ENCODE measurements at regions not wholly inside any gene's neighbourhood (a gene's known extent, or its start where the extent isn't known, plus 50 kb on each side); places are given as distances from the start of the nearest gene placed in this dataset.

- H3K9me3 ChIP-seq (ENCODE audit: insufficient read depth, low read depth, low read length): no peaks in the 10 kb centered on the region
- no peak overlapping the region for H3K9ac ChIP-seq (ENCODE audit: low read depth, low read length)
- H3K4me3 ChIP-seq (ENCODE audit: low read length): no peak overlapping the region
- no peaks in the 10 kb centered on the region for H3K36me3 ChIP-seq (ENCODE audit: insufficient read depth, low read depth, low read length)
- H3K27me3 ChIP-seq (ENCODE audit: insufficient read depth, low read length): no peaks in the 10 kb centered on the region
- peaks cover 5% of the 10 kb centered on the region; the same call in 1 of the 2 replicates for H3K4me1 ChIP-seq (ENCODE audit: insufficient read depth, low read length)
- H3K27ac ChIP-seq (ENCODE audit: low read length): no peak overlapping the region
These were observed 228.8 kb downstream of the CDH11 start for GRCh38 chr16:64892835-64893785.

GRCh38 chr16:64889446-64889845 is 232.4 kb downstream of the CDH11 start:
- Histone ChIP-seq H3K4me1 (ENCODE audit: insufficient read depth, low read length) (peaks cover 5% of the 10 kb centered on the region; the same call in 1 of the 2 replicates), H3K9ac (ENCODE audit: low read depth, low read length) (no peak overlapping the region)

DNA sequence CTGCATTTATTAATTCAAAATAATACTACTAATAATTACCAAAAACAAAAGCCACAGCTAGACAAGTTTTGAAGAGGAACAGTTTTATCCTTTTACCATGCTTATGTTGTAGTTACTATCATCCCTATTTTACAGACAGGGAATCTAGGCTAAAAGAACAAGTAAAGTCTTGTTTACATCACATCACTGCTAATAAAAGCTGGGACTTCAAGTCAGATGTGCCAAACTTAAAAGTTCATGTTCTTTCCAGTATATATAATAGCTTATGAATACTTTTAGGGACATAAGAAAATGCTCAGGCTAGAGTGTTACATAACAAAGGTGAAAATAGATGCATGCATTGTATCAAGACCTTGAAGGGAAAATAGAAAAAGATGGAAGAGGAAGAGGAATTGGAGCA is 234.2 kb downstream of the CDH11 start:
- H3K27ac ChIP-seq (ENCODE audit: low read length): no peak overlapping the region
- no peak overlapping the region for H3K4me3 ChIP-seq (ENCODE audit: low read length)
- no peaks in the 10 kb centered on the region for H3K36me3 ChIP-seq (ENCODE audit: insufficient read depth, low read depth, low read length)
- no peaks in the 10 kb centered on the region for H3K9me3 ChIP-seq (ENCODE audit: insufficient read depth, low read depth, low read length)
- no peak overlapping the region for H3K9ac ChIP-seq (ENCODE audit: low read depth, low read length)
- H3K27me3 ChIP-seq (ENCODE audit: insufficient read depth, low read length): no peaks in the 10 kb centered on the region
- H3K4me1 ChIP-seq (ENCODE audit: insufficient read depth, low read length): peaks cover 5% of the 10 kb centered on the region; the same call in 1 of the 2 replicates

More at GRCh38 chr16:64889446-64889845, 232.4 kb downstream of the CDH11 start:
- Histone ChIP-seq H3K36me3 (ENCODE audit: insufficient read depth, low read depth, low read length) (no peaks in the 10 kb centered on the region), H3K27me3 (ENCODE audit: insufficient read depth, low read length) (no peaks in the 10 kb centered on the region), H3K27ac (ENCODE audit: low read length) (no peak overlapping the region), H3K9me3 (ENCODE audit: insufficient read depth, low read depth, low read length) (no peaks in the 10 kb centered on the region), H3K4me3 (ENCODE audit: low read length) (no peak overlapping the region)

DNA sequence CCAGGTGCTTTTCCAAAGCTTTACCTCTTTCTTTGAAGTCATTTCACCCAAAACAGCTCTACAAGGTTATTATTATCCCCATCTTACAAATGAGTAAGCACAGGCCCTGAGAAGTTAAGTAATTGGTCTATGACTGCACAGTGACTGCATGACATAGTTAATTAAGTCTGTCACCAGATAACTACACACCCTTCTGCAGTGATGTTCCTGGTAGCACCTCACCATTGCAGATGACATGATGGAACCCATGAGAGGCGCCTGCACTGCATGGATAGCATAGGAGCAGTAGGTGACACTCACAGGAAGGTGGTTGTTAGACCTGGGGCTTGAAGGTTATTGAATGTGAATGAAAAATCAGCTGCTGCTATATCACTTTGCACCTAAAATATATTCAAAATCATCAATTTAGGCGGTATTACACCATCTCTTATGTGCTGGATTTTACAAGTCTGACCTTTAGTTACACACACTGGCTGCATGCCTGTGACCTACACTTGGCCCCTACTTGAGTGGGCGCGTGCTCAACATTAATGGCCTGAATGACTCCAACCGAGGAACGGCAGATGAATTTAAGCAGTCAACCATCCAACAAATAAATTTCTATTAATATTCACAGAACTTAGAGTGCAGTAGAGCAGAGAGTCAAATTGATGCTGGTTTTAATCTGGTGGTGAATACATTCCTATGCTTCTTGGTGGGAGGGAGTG is 239.6 kb downstream of the CDH11 start:
- Histone ChIP-seq H3K9me3 (ENCODE audit: insufficient read depth, low read depth, low read length) (no peaks in the 10 kb centered on the region), H3K27me3 (ENCODE audit: insufficient read depth, low read length) (no peaks in the 10 kb centered on the region), H3K4me1 (ENCODE audit: insufficient read depth, low read length) (no peaks in the 10 kb centered on the region), H3K27ac (ENCODE audit: low read length) (no peak overlapping the region), H3K36me3 (ENCODE audit: insufficient read depth, low read depth, low read length) (no peaks in the 10 kb centered on the region), H3K4me3 (ENCODE audit: low read length) (no peak overlapping the region), H3K9ac (ENCODE audit: low read depth, low read length) (no peak overlapping the region)

GRCh38 chr16:64880994-64881393 is 240.9 kb downstream of the CDH11 start:
- H3K4me1 ChIP-seq (ENCODE audit: insufficient read depth, low read length): no peaks in the 10 kb centered on the region
- H3K27me3 ChIP-seq (ENCODE audit: insufficient read depth, low read length): no peaks in the 10 kb centered on the region

DNA sequence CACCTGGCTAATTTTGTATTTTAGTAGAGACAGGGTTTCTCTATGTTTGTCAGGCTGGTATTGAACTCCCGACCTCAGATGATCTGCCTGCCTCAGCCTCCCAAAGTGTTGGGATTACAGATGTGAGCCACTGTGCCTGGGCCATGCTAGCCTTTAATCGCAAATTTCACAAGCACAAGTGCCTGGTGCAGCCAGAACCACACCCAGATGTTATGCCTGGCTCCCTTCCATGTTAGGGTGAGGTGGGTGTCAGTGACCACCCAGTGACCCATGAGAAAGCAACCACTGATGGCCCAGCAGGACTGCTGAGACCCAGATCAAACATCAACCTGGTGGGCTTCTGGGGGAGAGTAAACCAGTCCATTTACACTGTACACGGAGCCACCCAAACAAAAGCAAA is 241.9 kb downstream of the CDH11 start:
- no peaks in the 10 kb centered on the region for H3K4me1 ChIP-seq (ENCODE audit: insufficient read depth, low read length)
- H3K9me3 ChIP-seq (ENCODE audit: insufficient read depth, low read depth, low read length): no peaks in the 10 kb centered on the region
- H3K9ac ChIP-seq (ENCODE audit: low read depth, low read length): no peak overlapping the region
- H3K27ac ChIP-seq (ENCODE audit: low read length): no peak overlapping the region
- no peak overlapping the region for H3K4me3 ChIP-seq (ENCODE audit: low read length)
- H3K27me3 ChIP-seq (ENCODE audit: insufficient read depth, low read length): no peaks in the 10 kb centered on the region
- no peaks in the 10 kb centered on the region for H3K36me3 ChIP-seq (ENCODE audit: insufficient read depth, low read depth, low read length)

More at GRCh38 chr16:64880994-64881393, 240.9 kb downstream of the CDH11 start:
- no peaks in the 10 kb centered on the region for H3K36me3 ChIP-seq (ENCODE audit: insufficient read depth, low read depth, low read length)
- H3K9me3 ChIP-seq (ENCODE audit: insufficient read depth, low read depth, low read length): no peaks in the 10 kb centered on the region
- H3K4me3 ChIP-seq (ENCODE audit: low read length): no peak overlapping the region
- no peak overlapping the region for H3K27ac ChIP-seq (ENCODE audit: low read length)
- H3K9ac ChIP-seq (ENCODE audit: low read depth, low read length): no peak overlapping the region

DNA sequence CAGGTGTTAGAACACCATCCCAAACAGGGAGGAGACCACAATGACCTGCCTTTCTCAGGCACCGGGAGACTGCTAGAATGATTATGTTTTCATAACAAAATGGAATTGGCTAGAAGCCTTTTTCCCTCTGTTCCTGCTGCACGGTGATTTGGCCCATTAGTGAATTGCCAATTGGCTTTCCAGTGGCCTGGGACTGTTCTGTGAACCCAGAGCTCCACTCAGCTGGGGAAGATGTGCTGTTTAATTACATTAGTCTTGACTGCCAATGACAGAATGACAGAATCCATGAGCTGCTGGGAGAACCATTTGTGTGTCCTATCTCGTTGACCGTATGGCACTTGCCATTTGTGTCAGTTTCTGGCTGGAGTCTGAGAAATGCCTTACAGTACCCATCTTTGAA is 242.9 kb downstream of the CDH11 start:
- Histone ChIP-seq H3K9ac (ENCODE audit: low read depth, low read length) (no peak overlapping the region), H3K27ac (ENCODE audit: low read length) (no peak overlapping the region), H3K4me3 (ENCODE audit: low read length) (no peak overlapping the region), H3K36me3 (ENCODE audit: insufficient read depth, low read depth, low read length) (no peaks in the 10 kb centered on the region), H3K9me3 (ENCODE audit: insufficient read depth, low read depth, low read length) (no peaks in the 10 kb centered on the region), H3K27me3 (ENCODE audit: insufficient read depth, low read length) (no peaks in the 10 kb centered on the region), H3K4me1 (ENCODE audit: insufficient read depth, low read length) (no peaks in the 10 kb centered on the region)

DNA sequence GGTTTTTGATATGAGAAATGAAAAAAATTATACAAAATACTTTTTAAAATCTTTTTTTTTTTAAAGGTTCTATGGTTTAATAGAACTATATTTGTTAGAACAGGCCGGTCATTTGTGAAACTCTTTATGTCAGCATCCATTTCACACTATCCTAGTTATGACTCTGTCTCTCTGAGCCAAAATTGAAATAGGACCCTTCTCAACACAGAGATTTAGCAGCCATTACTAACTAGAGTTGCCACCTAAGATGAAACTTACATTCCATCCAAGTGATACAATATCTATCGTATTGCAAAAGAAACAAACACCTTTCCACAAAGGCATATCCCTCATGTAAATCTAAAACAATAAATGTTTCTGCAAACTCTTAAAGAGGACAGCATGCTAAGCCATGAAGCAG is 249.8 kb downstream of the CDH11 start:
- no peaks in the 10 kb centered on the region for H3K27me3 ChIP-seq (ENCODE audit: insufficient read depth, low read length)
- no peak overlapping the region for H3K27ac ChIP-seq (ENCODE audit: low read length)
- no peak overlapping the region for H3K9ac ChIP-seq (ENCODE audit: low read depth, low read length)

DNA sequence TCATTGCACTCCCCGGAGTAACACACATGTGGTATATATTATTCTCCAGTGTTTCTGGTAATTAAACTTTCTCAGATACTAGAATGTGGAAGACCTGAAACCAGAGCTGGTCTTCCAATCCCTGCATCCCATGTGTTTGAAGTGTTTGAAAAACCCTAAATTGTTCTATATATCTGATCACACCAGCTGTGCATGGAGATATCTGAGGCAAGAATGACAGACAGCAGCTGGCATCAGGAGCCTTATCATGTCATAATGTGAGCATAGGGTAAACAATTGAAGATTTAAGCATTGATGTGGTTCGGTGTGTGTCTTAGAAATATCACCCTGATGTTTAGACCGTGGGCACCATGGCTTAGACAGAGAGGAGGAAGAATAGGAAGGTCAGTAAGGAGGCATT is 251.0 kb downstream of the CDH11 start:
- Histone ChIP-seq H3K27ac (ENCODE audit: low read length) (no peak overlapping the region), H3K4me1 (ENCODE audit: insufficient read depth, low read length) (no peaks in the 10 kb centered on the region), H3K9ac (ENCODE audit: low read depth, low read length) (no peak overlapping the region), H3K27me3 (ENCODE audit: insufficient read depth, low read length) (no peaks in the 10 kb centered on the region), H3K4me3 (ENCODE audit: low read length) (no peak overlapping the region), H3K36me3 (ENCODE audit: insufficient read depth, low read depth, low read length) (no peaks in the 10 kb centered on the region), H3K9me3 (ENCODE audit: insufficient read depth, low read depth, low read length) (no peaks in the 10 kb centered on the region)

More for the DNA sequence above, 249.8 kb downstream of the CDH11 start:
- Histone ChIP-seq H3K9me3 (ENCODE audit: insufficient read depth, low read depth, low read length) (no peaks in the 10 kb centered on the region), H3K4me3 (ENCODE audit: low read length) (no peak overlapping the region), H3K4me1 (ENCODE audit: insufficient read depth, low read length) (no peaks in the 10 kb centered on the region), H3K36me3 (ENCODE audit: insufficient read depth, low read depth, low read length) (no peaks in the 10 kb centered on the region)

- Histone ChIP-seq H3K27ac (ENCODE audit: low read length) (no peak overlapping the region), H3K9me3 (ENCODE audit: insufficient read depth, low read depth, low read length) (no peaks in the 10 kb centered on the region), H3K27me3 (ENCODE audit: insufficient read depth, low read length) (no peaks in the 10 kb centered on the region), H3K9ac (ENCODE audit: low read depth, low read length) (no peak overlapping the region), H3K36me3 (ENCODE audit: insufficient read depth, low read depth, low read length) (no peaks in the 10 kb centered on the region), H3K4me3 (ENCODE audit: low read length) (no peak overlapping the region), H3K4me1 (ENCODE audit: insufficient read depth, low read length) (no peaks in the 10 kb centered on the region)
These were observed 252.1 kb downstream of the CDH11 start for GRCh38 chr16:64869781-64870180.

DNA sequence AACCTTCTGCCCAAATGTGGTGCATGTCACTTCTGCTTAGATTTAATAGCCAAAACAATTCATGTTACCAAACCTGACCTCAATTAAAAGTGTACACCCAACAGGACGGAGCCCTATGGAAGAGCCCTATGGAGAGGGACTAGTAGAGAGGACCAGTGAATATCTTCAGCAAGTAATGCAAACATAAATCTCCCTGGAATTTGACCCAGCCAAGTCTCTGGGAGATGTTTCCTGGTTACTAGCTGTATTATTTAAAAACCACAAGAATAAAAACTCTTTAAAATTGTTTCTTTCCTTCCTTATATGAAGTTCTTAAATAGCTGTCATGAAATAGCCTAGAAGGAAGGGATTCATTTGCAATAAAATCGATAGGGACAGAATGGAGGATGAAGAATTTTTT is 255.8 kb downstream of the CDH11 start:
- H3K36me3 ChIP-seq (ENCODE audit: insufficient read depth, low read depth, low read length): no peaks in the 10 kb centered on the region
- H3K4me3 ChIP-seq (ENCODE audit: low read length): no peak overlapping the region
- H3K9ac ChIP-seq (ENCODE audit: low read depth, low read length): no peak overlapping the region
- H3K4me1 ChIP-seq (ENCODE audit: insufficient read depth, low read length): no peaks in the 10 kb centered on the region
- no peak overlapping the region for H3K27ac ChIP-seq (ENCODE audit: low read length)
- H3K27me3 ChIP-seq (ENCODE audit: insufficient read depth, low read length): no peaks in the 10 kb centered on the region
- H3K9me3 ChIP-seq (ENCODE audit: insufficient read depth, low read depth, low read length): no peaks in the 10 kb centered on the region

Measured in iPS-20b (cell line).